ENCODE measurements at regions not wholly inside any gene's neighbourhood (a gene's known extent, or its start where the extent isn't known, plus 50 kb on each side); places are given as distances from the start of the nearest gene placed in this dataset.
"Not testable (repeated sequence)": the region's sequence is repeated elsewhere in the genome, so short reads cannot be mapped to it uniquely, and the experiment has no call there.

DNA sequence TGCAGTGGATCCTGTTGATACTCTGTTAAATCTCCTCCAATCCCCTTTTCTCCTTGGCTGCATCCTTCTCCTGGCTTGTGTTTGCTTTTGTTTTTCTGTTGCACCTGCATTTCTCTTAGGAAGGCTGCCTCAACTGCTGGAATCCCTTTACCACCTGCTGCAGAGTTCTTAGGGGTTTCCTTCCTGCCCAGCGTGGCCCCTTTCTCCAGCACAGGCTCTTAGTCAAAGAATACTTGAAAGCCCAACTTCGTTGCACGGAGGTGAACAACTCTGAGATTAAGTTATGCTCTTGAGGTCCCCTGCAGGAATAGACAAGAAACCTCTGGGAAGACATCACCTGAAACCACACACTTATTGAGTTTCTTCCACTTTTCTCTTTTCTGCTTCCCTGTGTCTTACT lies 121.6 kb upstream of the GRM7 start:
- TF ChIP-seq, protein P1, sequence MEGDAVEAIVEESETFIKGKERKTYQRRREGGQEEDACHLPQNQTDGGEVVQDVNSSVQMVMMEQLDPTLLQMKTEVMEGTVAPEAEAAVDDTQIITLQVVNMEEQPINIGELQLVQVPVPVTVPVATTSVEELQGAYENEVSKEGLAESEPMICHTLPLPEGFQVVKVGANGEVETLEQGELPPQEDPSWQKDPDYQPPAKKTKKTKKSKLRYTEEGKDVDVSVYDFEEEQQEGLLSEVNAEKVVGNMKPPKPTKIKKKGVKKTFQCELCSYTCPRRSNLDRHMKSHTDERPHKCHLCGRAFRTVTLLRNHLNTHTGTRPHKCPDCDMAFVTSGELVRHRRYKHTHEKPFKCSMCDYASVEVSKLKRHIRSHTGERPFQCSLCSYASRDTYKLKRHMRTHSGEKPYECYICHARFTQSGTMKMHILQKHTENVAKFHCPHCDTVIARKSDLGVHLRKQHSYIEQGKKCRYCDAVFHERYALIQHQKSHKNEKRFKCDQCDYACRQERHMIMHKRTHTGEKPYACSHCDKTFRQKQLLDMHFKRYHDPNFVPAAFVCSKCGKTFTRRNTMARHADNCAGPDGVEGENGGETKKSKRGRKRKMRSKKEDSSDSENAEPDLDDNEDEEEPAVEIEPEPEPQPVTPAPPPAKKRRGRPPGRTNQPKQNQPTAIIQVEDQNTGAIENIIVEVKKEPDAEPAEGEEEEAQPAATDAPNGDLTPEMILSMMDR (IDR thresholded peaks at IDR 0.05; ENCODE audit: insufficient read depth, low read depth, low read length, missing control alignments) = no peak
- no peak for DNase-seq (ENCODE audit: low read depth)
- H3K4me3 ChIP-seq (ENCODE audit: low read depth, low read length) = no peak overlapping the region

GRCh38 chr3:6743067-6743720 lies 117.7 kb upstream of the GRM7 start:
- TF ChIP-seq, protein P1 (IDR thresholded peaks at IDR 0.05; ENCODE audit: insufficient read depth, low read depth, low read length, missing control alignments) = no peak
- no peak for DNase-seq (ENCODE audit: low read depth)
- no peak overlapping the region for H3K4me3 ChIP-seq (ENCODE audit: low read depth, low read length)

GRCh38 chr3:6746443-6746842 lies 114.5 kb upstream of the GRM7 start:
- TF ChIP-seq, protein P1 (IDR thresholded peaks at IDR 0.05; ENCODE audit: insufficient read depth, low read depth, low read length, missing control alignments) = no peak
- no peak overlapping the region for H3K4me3 ChIP-seq (ENCODE audit: low read depth, low read length)
- no peak for DNase-seq (ENCODE audit: low read depth)

- DNase-seq (ENCODE audit: low read depth) = no peak
These were observed 113.9 kb upstream of the GRM7 start for GRCh38 chr3:6747017-6747416.

DNA sequence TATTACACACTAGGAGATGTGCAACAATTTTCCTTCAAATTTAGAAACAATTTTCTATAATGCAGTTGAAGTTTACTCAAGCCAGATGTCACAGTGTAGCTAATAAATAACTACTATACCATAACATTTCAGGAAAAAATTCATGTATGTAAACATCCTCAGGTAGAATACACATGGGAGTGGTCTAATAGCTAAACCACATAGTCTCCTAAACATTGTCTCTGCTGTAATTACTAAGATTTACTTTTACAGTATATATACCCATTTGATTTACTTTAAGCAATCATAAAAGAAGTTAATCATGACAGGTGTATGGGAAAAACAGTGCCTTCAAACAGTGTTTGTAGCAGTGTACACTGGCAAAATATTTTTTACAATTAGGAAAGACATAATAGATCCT lies 110.1 kb upstream of the GRM7 start:
- no peak for DNase-seq (ENCODE audit: low read depth)
- TF ChIP-seq, protein P1 (IDR thresholded peaks at IDR 0.05; ENCODE audit: insufficient read depth, low read depth, low read length, missing control alignments) = no peak
- H3K4me3 ChIP-seq (ENCODE audit: low read depth, low read length) = no peak overlapping the region

More at GRCh38 chr3:6747017-6747416, 113.9 kb upstream of the GRM7 start:
- no peak overlapping the region for H3K4me3 ChIP-seq (ENCODE audit: low read depth, low read length)
- TF ChIP-seq, protein P1 (IDR thresholded peaks at IDR 0.05; ENCODE audit: insufficient read depth, low read depth, low read length, missing control alignments) = no peak

DNA sequence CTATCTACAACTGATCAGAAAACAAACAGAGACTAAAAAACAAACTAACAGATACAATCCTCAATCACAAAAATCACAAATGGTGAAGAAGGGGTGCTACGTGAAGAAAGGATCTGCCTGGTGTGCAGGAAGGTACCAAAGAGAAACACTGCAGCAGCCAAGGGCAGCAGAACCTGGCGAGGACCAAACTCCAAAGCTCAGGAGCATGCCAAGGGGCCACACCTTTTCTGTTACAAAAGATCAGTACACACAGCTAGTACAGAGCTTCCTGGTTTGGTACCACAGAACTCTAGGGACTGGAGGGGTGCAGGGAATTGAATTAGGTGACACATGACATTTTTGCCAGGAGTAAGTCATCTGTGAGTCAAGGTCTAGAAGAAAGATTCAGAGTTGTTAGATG lies 107.4 kb upstream of the GRM7 start:
- TF ChIP-seq, protein P1 (IDR thresholded peaks at IDR 0.05; ENCODE audit: insufficient read depth, low read depth, low read length, missing control alignments) = no peak
- DNase-seq (ENCODE audit: low read depth) = no peak
- no peak overlapping the region for H3K4me3 ChIP-seq (ENCODE audit: low read depth, low read length)

DNA sequence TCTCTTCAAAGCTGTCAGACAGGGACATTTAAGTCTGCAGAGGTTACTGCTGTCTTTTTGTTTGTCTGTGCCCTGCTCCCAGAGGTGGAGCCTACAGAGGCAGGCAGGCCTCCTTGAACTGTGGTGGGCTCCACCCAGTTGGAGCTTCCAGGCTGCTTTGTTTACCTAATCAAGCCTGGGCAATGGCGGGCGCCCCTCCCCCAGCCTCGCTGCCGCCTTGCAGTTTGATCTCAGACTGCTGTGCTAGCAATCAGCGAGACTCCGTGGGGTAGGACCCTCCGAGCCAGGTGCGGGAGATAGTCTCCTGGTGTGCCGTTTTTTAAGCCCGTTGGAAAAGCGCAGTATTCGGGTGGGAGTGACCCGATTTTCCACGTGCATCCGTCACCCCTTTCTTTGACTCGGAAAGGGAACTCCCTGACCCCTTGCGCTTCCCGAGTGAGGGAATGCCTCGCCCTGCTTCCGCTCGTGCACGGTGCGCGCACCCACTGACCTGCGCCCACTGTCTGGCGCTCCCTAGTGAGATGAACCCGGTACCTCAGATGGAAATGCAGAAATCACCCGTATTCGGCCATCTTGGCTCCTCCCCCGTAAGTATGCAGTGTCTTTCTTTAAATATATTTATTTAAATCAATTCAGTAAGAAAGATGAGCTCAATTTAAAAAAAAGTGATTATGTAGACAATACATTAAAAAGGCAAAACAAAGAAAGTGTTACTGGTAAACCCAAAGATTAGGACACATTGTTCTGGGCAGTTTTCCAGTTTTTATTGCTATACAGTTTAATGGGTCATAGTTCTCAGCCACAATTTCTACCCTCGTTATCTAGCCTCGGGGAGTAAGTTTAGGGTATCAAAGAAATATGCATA lies 91.2 kb upstream of the GRM7 start:
- DNase-seq (ENCODE audit: low read depth); H3K4me3 ChIP-seq (ENCODE audit: low read depth, low read length): not testable (repeated sequence)
